Left ventricle myocardium superior (tissue), 1 donor: ENCODE measurements at regions not wholly inside any gene's neighbourhood (a gene's known extent, or its start where the extent isn't known, plus 50 kb on each side); places are given as distances from the start of the nearest gene placed in this dataset.
"Not testable (repeated sequence)": the region's sequence is repeated elsewhere in the genome, so short reads cannot be mapped to it uniquely, and the experiment has no call there.

Experiments
- ATAC-seq: fragments of 200-7000 bp; cut with Tn5 transposase; one replicate; pipeline ENCODE4 v1.9.1; 2020; ENCODE audit warnings: mild to moderate bottlenecking, moderate library complexity
- DNase-seq: peaks from one replicate; pipeline ENCODE4 v3.0.0-alpha.2; 2020
- intact Hi-C: fragments of 100-400 bp; cut with micrococcal nuclease; formaldehyde crosslinking; loops from one replicate; pipeline ENCODE4 v1.11.0; 2022
- donor health status: DM: no; HTN: yes; CAD: no; lungs with severe emphysema.

- intact Hi-C loops: no loop called here
- ATAC-seq (no peak), DNase-seq (no peak)
Observed at GRCh38 chr7:159213253-159213652, 68.6 kb upstream of the VIPR2 start.

GRCh38 chr7:159212226-159212625, 67.6 kb upstream of the VIPR2 start:
- ATAC-seq: no peak
- no peak for DNase-seq
- intact Hi-C loops: no loop called here

GRCh38 chr7:159211540-159212182, 67.0 kb upstream of the VIPR2 start:
- intact Hi-C loops: no loop called here
- DNase-seq (no peak), ATAC-seq (peak; percentile 84)

- DNase-seq (no peak), ATAC-seq (peak; percentile 21)
Observed at GRCh38 chr7:159210581-159211235, 66.0 kb upstream of the VIPR2 start.

GRCh38 chr7:159209429-159209828, 64.8 kb upstream of the VIPR2 start:
- intact Hi-C loops: no loop called here
- DNase-seq (no peak), ATAC-seq (no peak)

More at GRCh38 chr7:159210581-159211235, 66.0 kb upstream of the VIPR2 start:
- intact Hi-C loops: no loop called here

GRCh38 chr7:159207951-159208350, 63.3 kb upstream of the VIPR2 start:
- ATAC-seq: no peak
- intact Hi-C loops: no loop called here

GRCh38 chr7:159207393-159207792, 62.7 kb upstream of the VIPR2 start:
- DNase-seq (no peak), ATAC-seq (no peak)
- intact Hi-C loops: no loop called here

More at GRCh38 chr7:159207951-159208350, 63.3 kb upstream of the VIPR2 start:
- DNase-seq: no peak

- DNase-seq (no peak), ATAC-seq (no peak)
- intact Hi-C loops: no loop called here
Observed at GRCh38 chr7:159205833-159206232, 61.2 kb upstream of the VIPR2 start.

- no peak for DNase-seq
- ATAC-seq: no peak
- intact Hi-C loops: no loop called here
Observed at GRCh38 chr7:159204664-159205063, 60.0 kb upstream of the VIPR2 start.

GRCh38 chr7:159203253-159203652, 58.6 kb upstream of the VIPR2 start:
- DNase-seq, intact Hi-C loops, ATAC-seq: not testable (repeated sequence)

- DNase-seq (no peak), ATAC-seq (no peak)
- intact Hi-C loops: no loop called here
Observed at GRCh38 chr7:159201722-159202330, 57.2 kb upstream of the VIPR2 start.

GRCh38 chr7:159200421-159200820, 55.8 kb upstream of the VIPR2 start:
- intact Hi-C loops: no loop called here
- ATAC-seq (no peak), DNase-seq (no peak)

- ATAC-seq: no peak
- no peak for DNase-seq
- intact Hi-C loops: no loop called here
Observed at GRCh38 chr7:159198016-159198724, 53.5 kb upstream of the VIPR2 start.

- DNase-seq (peak; percentile 35), ATAC-seq (peak; percentile 82)
- intact Hi-C loops: no loop called here
Observed at GRCh38 chr7:159197066-159197975, 52.7 kb upstream of the VIPR2 start.

- DNase-seq (no peak), ATAC-seq (no peak)
- intact Hi-C loops: no loop called here
Observed at GRCh38 chr7:159196584-159196983, 51.9 kb upstream of the VIPR2 start.

- no peak for ATAC-seq
- DNase-seq: no peak
- intact Hi-C loops: no loop called here
Observed at GRCh38 chr7:159195946-159196345, 51.3 kb upstream of the VIPR2 start.
